Erythroblast (primary cell): ENCODE measurements at regions not wholly inside any gene's neighbourhood (a gene's known extent, or its start where the extent isn't known, plus 50 kb on each side); places are given as distances from the start of the nearest gene placed in this dataset.

ENCODE experiments used
- GATA1 ChIP-seq: IDR thresholded peaks from 2 replicates; pipeline ENCODE4 v1.6.1; 2011; ENCODE audit warnings: low read depth, mild to moderate bottlenecking, control low read depth, low read length, moderate library complexity
- POLR2A ChIP-seq: IDR thresholded peaks from 2 replicates; pipeline ENCODE4 v1.6.1; 2011; ENCODE audit warnings: mild to moderate bottlenecking, low read length

DNA sequence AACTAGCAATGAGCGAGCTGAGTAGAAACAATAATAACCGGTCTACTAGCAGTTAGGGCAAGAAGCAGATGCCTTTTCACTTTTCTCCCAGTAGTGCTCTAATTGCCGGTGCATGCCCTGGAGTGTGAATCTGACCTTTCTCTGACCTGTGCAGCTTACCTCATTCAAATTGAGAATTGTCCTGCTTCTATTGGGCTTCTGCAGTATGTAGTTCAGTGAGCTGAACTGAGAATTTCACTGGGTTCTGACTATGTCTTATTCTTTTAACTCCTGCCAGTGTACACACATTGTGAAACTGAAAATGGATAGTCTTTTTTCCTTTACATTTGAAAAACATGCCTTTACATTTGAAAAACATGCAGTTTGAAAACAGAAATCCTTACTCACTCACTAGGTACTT is 157.9 kb upstream of the GRM3 start:
- TF ChIP-seq POLR2A (no peak), GATA1 (no peak)
